ENCODE measurements at regions not wholly inside any gene's neighbourhood (a gene's known extent, or its start where the extent isn't known, plus 50 kb on each side); places are given as distances from the start of the nearest gene placed in this dataset.
"Not testable (repeated sequence)": the region's sequence is repeated elsewhere in the genome, so short reads cannot be mapped to it uniquely, and the experiment has no call there.

DNA sequence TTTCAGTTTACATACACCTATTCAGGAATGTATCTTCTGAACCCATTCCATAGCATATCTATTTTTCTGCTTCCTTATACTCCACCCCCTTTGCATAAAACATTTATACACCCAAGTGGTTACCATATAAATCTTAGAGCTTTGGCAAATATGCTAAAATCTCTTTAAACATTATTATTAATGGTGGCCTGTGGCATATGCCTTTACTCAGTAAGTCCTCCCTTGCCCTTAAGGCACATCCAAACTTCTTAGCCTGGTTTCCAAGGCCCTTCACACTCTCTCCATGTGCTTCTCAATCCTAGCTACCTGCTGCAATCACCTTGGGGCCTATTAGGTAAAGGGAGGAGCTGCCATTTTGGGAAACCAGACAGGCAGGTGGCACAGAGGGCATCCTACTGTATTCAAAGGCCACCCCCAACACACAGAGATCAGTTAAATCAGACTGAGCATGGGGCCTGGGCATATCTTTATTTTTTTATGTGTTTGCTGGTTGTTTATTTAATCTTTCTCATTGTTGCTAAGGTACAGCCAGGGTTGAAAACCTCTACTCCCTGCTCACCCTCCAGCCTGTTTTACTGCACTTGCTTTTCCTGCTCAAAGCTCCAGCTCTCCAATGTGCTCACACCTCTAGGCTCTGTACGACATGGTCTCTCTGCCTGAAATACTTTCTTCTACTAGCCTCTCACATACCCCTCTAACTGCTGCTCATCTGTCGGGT is 242.8 kb upstream of the HNRNPA3 start:
- DNase-seq (ENCODE audit: low read depth in 2 of 2), result no peak

DNA sequence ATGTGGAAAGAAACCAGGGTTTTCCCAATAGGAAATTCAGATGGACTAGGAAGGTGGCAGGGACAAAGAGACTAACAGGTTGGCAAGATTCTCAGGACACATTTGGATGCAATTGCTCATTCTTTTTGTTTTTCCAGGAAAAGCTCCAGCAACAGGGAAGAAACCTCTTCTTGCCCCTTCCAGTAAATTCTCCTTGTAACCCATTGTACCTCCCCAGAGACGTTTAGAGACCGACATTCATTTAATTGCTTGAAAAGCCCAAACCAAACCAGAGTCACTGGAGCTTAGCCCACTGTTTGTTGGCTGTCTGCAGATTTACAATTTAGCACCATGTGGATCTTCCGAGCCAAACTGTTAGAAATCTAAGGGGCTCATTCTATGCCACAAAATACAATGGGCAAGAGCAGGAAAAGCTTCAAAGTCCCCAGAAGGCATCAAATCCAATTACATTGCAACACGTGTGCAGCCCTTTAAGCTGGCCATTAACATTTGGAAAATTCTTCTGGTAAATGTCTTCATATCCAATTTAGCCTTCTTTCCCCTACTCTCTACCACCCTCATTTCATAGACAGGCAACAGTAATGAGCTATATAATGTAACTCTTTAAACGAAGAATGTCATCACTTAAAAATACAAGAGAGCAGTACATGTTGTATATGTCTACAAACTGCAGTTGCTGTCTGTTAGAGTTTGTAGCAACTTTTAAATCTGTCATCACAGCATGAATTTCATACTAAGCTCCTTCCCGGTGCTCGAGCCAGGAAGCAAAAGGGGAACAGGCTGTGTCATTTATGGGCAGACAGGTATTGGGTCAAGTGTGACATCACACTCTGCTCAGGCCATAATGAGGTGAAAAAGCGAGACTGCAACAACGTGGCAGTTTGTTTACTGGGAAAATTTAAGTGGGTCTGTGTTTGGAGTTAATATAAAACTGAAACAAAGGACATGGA is 235.6 kb upstream of the HNRNPA3 start:
- DNase-seq (ENCODE audit: low read depth in 2 of 2), result no peak

DNA sequence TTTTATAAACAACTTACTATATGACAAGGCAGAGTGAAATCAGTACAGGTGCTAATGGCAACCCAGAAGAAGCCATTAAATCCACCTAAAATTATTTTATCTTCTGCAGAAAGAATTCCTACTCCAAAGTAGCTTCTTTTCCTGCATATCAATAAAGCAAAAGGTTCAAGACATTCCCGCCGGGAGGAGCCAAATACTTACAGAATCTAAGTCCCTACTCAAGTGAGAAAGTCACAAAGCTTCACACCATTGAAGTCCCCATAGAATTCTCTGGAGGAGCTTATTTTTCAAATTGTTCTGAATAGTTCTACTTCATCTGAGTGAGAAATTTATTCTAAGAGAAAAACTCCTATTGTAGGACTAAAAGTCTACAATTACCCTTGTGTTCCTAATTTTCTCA is 233.7 kb upstream of the HNRNPA3 start:
- DNase-seq (ENCODE audit: low read depth in 2 of 2), result no peak

DNA sequence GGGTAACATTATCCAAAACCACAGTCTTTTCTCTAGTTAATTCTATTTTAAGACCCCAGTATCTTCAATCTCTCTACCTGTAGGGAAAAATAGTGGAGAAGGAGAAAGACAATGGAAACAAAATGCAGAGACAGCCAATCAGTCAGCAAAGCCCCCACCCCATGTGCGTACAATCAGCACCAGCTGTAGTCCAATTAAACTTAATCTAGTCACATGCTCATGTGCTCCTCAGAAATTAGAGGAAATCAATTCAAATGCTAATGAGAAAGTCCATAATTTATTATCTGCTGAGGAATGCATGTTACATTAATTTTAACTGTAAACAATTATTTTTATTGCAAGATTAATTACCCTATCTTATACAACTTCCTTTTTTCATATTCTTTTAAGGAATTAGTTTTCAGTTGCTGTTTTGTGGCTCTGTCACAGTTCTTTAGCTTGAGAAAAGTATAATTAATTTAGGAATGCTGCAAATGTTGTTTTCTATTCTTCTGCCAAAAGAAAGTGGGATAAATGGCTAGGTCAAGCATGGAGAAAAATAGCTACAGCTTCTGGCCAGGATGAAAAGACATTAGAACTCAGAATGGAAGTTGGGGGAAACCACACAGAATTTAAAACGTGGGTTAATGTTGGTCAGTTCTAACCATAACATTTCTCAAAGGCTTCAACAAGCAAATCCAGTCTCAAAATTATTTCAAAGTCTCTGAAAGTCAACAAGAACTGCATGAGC is 232.4 kb upstream of the HNRNPA3 start:
- DNase-seq (ENCODE audit: low read depth in 2 of 2), result no peak

DNA sequence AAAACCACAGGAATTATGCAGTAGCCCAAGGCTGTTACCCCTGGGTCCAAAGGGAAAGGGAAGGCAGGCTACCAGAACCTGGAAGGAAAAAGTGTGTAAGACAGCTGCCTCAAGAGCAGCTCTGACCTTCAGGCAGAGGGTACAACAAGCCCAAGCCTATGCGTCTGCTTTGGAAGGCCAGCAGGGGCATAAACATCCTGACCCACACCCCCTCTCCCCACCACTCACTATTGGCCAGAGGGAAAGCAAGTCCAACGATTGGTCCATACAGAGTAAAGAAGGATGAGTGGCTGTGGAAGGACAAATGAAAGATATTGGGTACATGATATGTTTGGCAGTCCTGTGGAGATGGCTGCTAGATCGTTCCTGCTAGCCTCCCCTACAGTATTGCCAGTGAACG is 227.6 kb upstream of the HNRNPA3 start:
- DNase-seq (ENCODE audit: low read depth in 2 of 2), result no peak

DNA sequence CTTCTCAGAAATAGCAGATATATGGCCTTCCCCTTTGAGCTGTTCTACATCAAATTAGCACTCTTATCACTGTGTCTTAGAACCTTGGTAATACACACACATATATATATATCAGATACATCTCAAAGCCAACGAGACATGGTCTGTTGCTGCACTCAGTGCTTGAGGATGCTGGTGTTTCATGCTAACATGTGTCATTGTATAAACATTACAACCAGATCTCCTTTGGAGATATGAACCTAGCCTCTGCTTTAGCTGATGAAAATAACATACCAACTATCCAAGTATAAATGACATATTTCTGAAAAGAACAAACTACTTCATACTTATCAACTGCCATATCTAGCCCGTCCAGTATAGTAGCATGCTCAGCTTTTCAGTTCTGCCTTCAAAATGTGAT is 226.7 kb upstream of the HNRNPA3 start:
- DNase-seq (ENCODE audit: low read depth in 2 of 2), result no peak

DNA sequence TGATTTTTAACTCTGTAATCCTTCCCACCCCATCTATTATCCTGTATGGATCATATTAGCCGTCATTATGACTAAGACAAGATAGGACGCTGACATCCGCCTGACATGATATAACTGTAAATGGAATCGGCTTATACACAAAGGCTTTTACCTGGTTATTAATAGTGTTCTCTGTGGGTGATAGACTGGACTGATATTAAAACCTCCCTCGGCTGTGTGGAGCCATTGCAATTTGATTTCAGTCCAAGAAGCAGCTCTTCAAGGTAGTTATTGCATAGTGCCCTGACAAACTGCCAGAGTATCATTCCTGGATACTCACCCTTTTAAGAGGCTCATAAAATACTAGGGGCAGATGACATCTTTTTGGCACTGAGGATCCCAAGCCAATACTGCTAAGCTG is 226.1 kb upstream of the HNRNPA3 start:
- no peak for DNase-seq (ENCODE audit: low read depth in 2 of 2)

DNA sequence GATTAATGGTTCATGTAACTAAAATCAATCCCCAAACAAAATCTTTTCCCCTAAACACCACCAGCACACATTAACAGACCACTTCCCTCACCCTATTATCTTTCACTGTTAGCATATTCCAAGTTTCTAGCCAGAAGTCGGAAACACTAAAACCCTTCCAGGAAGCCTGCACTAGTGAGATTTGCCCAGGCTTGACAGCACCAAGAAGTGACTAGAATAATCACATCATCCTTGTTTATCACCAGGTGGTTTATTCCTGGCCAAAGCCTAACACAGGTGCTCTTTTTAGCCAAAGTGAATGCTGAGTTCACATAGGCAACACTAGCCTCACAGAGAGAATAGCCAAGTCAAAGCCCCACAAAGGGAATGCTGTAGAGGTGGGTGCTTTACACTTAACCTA is 221.2 kb upstream of the HNRNPA3 start:
- DNase-seq (ENCODE audit: low read depth in 2 of 2), result no peak

DNA sequence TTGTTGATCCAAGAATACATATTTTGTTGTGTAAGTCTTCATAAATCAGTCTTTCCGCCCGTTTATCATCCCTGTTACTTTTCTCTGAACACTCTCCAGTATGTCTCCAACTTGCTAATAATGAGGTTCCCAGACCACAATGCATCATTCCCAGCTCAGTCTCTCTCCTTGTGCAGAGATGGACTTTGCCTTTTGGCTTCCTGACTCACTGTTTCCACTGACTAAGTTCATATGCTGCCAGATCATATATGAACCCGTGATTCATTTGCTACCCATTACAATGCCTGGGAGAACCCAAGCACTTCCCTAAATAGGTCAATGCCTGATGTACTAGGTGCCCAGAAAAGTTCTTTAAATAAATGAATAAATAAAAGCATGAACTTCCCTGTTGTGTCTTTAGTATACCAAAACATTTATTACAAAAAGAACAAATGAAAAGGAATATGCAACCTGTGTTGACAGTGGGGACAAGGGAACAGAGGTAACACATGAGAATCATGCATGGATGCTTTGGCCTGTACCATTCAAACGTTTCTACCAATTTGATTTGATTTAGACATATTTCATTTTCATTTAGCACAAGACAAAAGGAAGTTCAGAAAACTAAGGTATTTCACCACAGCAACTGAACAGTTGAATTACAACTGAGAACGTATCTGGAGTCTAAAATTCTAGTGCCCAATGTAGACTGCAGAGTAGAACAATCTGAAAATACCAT is 215.4 kb upstream of the HNRNPA3 start:
- no peak for DNase-seq (ENCODE audit: low read depth in 2 of 2)

DNA sequence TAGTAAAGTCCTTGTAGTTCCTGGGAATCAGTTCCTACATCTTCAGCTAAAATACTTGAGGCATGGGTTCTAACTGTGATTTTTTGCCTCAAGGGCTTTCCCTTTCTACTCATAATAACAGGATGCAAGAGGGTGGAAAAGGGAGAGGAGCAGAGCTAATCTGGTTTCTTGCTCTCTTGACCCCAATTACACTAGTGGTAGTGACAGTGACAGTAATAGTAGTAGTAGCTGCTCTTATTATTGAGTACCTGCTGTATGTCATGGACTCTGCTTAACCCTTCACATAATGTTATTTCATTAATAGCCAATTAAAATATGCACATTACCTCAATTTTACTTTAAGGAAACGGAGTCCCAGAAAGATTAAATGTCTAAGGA is 214.8 kb upstream of the HNRNPA3 start:
- DNase-seq (ENCODE audit: low read depth in 2 of 2), result no peak

DNA sequence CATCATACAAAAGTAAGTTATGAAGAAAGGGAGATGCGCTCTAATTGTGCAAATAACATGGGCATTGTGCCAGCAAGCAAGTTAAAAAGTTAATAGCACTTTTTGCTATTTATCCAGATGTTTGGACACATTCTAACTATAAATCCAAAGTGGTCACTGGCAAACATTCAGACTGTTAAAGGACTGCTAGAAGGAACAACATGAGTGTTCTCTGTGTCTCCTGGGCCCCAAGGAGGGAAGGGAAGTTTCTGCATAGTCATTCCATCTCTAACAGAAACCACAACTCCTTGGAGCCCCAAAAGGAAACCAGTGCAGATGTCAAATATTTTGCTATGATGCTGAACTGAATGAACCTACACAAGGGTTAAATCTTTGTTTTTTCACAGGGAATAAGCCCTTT is 213.3 kb upstream of the HNRNPA3 start:
- no peak for DNase-seq (ENCODE audit: low read depth in 2 of 2)

DNA sequence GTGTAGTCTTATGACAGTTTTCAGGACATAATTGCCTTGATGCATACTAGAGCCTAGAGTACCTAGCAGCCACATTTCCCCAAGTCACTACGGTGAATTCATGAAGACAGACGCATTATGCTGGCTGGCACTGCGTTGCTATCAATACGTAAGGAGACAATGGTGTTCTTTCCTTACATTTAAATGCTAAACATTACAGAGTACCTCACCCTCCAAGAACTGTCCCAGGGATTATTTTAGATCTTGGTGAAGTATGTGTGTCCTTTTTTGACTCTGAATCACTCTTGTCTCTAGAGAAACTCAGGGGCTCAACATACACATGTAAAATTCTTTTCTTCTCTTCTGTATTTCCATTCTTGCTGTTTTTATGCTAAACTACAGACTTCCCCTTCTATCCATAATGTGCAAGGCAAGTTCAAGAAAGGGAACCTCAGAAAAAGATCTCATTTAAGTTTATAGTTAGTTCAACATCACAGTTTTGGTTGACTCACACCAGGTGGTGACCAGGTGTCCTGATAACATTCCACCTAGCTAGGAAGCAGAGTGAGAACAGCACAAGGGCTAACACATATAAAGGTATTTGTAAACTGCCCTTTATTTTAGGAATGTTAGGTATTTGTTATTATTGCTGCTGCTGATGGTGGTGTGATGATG is 212.4 kb upstream of the HNRNPA3 start:
- no peak for DNase-seq (ENCODE audit: low read depth in 2 of 2)

DNA sequence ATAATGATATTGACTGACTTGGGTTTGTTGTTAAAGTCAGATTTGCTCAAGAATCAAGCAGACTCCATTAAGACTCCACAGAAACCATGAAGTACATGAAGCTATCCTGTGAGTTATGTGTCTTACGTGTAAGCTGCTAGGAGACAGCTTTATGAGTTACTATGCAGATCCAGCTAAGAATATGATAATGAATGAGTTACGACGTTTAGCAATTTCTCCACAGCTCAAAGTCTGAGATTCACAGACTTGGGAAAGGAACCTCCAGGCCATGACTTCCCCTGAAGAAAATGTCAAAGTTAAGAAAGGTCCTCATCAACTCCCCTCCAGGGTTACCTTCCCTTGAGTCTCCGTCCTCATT is 211.9 kb upstream of the HNRNPA3 start:
- DNase-seq (ENCODE audit: low read depth in 2 of 2), result no peak

DNA sequence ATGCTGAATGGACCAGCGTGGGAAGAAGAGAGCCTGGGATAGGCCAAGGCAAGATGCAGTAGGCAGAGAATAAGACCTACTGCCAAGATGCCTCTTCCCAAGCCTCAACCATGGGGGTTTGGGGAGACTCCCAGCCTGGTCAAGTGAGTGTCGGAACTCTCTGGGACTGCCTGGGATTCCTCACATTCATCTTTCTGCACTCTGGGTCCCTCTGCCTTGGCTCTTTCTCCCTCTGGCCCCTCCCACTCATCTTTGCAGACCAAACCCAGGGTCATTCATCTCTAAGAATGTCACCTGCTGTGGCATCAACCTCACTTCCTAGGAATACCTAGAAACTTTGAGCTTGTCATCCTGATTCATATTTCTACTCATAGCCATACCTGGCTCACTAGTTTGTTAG is 211.3 kb upstream of the HNRNPA3 start:
- DNase-seq (ENCODE audit: low read depth in 2 of 2), result no peak

DNA sequence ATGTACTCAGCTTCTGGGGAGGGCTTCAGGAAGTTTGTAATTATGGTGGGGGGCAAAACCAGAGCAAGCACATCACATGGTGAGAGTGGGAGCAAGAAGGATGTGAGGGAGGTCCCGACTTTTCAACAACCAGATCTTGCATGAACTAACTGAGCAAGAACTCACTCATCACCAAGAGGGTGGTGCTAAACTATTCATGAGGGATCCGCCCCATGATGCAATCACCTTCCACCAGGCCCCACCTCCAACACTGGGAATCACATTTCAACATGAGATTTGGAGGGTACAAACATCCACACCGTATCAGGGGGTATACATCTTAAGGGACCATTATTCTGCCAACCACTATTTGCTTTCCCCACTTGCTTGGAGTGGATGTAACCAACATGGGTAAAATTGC is 209.6 kb upstream of the HNRNPA3 start:
- no peak for DNase-seq (ENCODE audit: low read depth in 2 of 2)

DNA sequence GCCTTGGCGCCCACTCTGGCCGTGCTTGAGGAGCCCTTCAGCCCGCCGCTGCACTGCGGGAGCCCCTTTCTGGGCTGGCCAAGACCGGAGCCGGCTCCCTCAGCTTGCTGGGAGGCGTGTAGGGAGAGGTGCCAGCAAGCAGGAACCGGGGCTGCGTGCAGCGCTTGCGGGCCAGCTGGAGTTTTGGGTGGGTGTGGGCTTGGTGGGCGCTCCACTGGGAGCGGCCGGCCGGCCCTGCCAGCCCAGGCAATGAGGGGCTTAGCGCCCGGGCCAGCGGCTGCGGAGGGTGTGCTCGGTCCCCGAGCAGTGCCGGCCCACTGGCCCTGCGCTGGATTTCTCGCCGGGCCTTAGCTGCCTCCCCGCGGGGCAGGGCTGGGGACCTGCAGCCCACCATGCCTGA is 204.9 kb upstream of the HNRNPA3 start:
- DNase-seq (ENCODE audit: low read depth in 2 of 2), result not testable (repeated sequence)

DNA sequence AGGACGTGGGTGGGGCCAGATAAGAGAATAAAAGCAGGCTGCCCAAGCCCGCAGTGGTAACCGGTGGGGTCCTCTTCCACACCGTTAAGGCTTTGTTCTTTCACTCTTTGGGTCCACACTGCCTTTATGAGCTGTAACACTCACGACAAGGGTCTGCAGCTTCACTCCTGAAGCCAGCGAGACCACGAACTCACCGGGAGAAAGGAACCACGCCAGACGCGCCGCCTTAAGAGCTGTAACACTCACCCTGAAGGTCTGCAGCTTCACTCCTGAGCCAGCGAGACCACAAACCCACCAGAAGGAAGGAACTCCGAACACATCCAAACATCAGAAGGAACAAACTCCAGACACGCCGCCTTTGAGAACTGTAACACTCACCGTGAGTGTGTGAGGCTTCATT is 203.9 kb upstream of the HNRNPA3 start:
- DNase-seq (ENCODE audit: low read depth in 2 of 2), result not testable (repeated sequence)

DNA sequence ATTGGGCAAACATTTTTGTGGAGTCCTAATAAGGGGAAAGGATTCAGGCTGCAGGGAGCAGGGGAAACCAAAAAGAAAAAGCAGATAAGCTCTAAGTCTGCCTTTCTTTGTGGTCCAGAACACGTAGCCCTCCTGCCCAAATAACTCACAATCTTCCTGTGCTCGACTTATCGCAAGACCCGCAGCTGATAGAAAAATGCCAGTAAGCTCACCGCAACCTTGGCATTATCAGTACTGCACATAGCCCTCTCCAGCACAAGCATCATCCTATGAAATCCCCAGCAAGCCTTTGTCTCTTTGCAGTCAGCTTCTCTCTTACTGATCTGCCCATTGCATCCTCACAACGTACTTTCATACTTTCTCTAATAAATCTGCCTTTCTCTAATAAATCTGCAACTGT is 202.4 kb upstream of the HNRNPA3 start:
- no peak for DNase-seq (ENCODE audit: low read depth in 2 of 2)

DNA sequence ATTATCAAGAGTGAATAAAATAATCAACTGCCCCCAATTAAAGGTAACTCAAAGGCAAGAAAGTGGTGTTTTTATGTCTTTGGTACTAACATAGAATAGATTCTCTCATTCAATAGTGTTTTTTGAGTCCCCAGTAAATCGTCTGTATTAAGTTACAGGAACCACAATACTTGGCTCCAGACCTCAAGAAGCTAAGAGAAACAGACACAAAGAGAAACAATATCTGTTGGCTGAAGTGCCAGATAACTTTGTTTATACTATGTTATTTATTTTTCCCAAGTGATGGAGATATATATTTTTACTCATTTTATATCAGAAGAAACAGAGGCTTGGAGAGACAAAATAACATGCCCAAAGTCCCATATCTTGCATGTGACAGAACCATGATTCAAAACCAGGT is 201.7 kb upstream of the HNRNPA3 start:
- no peak for DNase-seq (ENCODE audit: low read depth in 2 of 2)

DNA sequence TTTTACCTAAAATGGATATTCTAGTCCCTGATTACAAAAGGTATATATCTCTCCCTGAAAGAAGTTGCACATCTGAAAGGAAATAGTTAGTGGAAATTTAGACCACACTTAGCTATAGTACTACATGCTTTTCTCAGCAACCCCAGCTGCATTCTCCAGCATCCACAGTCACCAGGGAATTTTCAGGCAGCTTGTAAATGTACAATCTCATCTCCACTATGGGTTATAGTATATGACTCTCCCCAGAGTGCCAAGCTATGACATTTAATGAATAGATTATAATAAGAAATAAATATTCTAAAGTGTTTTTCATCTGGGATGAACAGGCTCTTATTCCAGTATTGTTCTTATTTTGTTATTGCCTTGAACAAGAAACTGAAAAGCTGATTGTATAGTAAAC is 197.6 kb upstream of the HNRNPA3 start:
- no peak for DNase-seq (ENCODE audit: low read depth in 2 of 2)

DNA sequence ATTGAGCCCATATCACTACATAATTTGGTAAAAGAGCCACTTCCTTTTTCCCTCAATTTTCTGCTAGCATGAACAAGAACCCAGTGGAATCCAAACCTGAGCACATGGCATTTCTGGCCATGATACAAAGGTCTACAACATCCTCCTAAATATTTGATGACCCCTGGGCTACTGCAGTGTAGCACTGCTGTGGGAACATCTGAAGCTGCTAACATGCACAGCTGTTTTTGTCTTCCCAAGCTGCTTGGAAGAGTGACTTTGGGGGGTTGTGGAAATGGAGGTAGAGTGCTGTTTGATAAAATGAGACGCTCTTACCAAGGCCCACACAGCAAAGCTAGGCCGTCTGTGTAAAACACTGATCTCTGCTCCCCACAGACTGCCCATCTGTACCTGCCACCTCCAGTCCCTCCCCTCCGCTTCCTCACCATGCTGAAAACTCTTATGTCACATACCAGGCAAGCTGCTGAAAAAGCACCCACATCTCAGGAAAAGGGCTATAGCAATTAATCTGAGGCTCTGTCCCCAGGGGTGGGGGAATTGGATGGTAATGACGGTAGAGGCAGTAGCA is 197.2 kb upstream of the HNRNPA3 start:
- DNase-seq (ENCODE audit: low read depth in 2 of 2), result no peak
